GM12891 (cell line): ENCODE measurements at regions not wholly inside any gene's neighbourhood (a gene's known extent, or its start where the extent isn't known, plus 50 kb on each side); places are given as distances from the start of the nearest gene placed in this dataset.

ENCODE experiments used
- PAX5 ChIP-seq: IDR thresholded peaks from 2 replicates; pipeline ENCODE4 v1.6.1; 2011; ENCODE audit warnings: low read length, moderate library complexity, mild to moderate bottlenecking; ENCODE audit not compliant: insufficient read depth, severe bottlenecking
- POLR2A ChIP-seq: IDR thresholded peaks from 2 replicates; pipeline ENCODE4 v1.6.1; 2011; ENCODE audit warnings: low read depth, low read length, control low read depth
- POLR2AphosphoS5 ChIP-seq: IDR thresholded peaks from 2 replicates; pipeline ENCODE4 v1.6.1; 2011; ENCODE audit warnings: low read depth, low read length, control low read depth
- SPI1 ChIP-seq: IDR thresholded peaks from 2 replicates; pipeline ENCODE4 v1.6.1; 2011; ENCODE audit warnings: low read depth, low read length, control low read depth
- TAF1 ChIP-seq: IDR thresholded peaks from 2 replicates; pipeline ENCODE4 v1.6.1; 2011; ENCODE audit warnings: low read depth, low read length, control low read depth

DNA sequence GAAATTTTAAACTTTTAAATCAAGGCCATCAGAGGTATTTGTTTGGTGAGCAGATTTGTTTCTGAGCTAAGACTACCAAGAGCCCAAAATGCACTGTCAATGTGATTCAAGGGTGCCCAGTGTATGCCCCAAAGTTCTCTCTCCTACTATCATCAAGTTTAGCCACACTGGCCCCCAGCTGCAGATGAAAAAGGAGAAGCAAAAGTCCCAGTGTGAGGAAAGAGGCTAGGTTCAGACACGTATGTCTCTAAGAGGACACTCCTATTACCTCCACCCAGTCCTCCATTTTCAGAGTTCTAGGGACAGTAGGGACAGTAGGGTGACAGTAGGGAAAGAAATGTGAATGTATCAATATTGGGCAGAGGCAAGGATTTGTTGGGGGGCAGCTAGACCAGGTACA, 230.8 kb downstream of the CD83 start:
- no peak for TF ChIP-seq TAF1
- TF ChIP-seq SPI1, result no peak
- TF ChIP-seq POLR2A, result no peak
- TF ChIP-seq POLR2AphosphoS5, result no peak
- no peak for TF ChIP-seq PAX5
